Testis (tissue), 2 donors: ENCODE measurements at regions not wholly inside any gene's neighbourhood (a gene's known extent, or its start where the extent isn't known, plus 50 kb on each side); places are given as distances from the start of the nearest gene placed in this dataset.

Experiments
- POLR2A ChIP-seq: fragments of 450-650 bp; IDR thresholded peaks from one replicate; pipeline ENCODE4 v1.6.1; 2017; ENCODE audit warnings: antibody characterized with exemption, mild to moderate bottlenecking, moderate library complexity
- TF ChIP-seq, protein P1 (sequence below), 3 experiments: fragments of 450-650 bp in 2 of 3; fragments of 200-600 bp in 1 of 3; sonication (generic) in 1 of 3; IDR thresholded peaks; one replicate each; pipeline ENCODE4 v1.5.1; 2016 to 2019; ENCODE audit warnings: antibody characterized with exemption in 3 of 3, mild to moderate bottlenecking in 2 of 3, moderate library complexity in 1 of 3

DNA sequence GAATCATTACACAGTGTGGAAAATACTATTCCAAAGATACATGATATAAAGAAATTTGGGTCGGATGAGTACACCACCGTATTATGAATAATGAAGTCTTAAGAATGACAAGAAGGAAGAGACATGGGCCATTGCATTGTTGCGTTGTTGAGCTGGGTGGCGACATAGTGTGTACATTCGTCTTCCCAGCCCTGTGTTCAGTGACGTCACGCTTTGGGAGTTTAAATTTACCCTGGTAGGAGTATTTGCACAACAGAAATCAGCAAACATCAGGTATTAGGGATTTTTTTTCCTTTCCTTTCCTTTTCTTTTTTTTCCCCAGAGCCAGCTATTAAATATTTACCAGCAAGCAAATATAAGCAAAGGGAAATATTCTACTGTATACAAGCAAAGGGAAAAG, 347.2 kb upstream of the NETO1 start:
- TF ChIP-seq, protein P1, sequence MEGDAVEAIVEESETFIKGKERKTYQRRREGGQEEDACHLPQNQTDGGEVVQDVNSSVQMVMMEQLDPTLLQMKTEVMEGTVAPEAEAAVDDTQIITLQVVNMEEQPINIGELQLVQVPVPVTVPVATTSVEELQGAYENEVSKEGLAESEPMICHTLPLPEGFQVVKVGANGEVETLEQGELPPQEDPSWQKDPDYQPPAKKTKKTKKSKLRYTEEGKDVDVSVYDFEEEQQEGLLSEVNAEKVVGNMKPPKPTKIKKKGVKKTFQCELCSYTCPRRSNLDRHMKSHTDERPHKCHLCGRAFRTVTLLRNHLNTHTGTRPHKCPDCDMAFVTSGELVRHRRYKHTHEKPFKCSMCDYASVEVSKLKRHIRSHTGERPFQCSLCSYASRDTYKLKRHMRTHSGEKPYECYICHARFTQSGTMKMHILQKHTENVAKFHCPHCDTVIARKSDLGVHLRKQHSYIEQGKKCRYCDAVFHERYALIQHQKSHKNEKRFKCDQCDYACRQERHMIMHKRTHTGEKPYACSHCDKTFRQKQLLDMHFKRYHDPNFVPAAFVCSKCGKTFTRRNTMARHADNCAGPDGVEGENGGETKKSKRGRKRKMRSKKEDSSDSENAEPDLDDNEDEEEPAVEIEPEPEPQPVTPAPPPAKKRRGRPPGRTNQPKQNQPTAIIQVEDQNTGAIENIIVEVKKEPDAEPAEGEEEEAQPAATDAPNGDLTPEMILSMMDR (IDR thresholded peaks at IDR 0.05): no peak
- TF ChIP-seq POLR2A: no peak
